ENCODE measurements at regions not wholly inside any gene's neighbourhood (a gene's known extent, or its start where the extent isn't known, plus 50 kb on each side); places are given as distances from the start of the nearest gene placed in this dataset.

DNA sequence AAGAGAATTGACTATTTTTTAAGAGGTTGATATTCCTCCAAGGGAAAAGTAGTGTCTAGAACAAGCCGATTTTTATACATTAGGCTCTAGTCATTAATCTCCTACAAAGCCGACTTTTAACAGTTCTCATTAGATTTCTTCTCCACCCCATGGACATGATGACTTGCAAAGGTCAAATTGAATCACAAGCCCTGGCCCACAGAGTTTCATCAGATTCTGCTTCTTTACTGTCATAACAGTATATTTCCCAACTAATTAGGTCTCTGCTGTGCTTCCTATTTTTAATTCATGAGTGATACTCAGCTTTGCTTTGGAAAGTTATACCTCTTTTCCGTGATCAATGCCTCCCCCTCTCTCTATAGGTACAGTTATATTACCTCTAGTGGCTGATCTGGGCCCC is 90.6 kb upstream of the ADGRB3 start:
- Histone ChIP-seq H3K4me3 (no peak overlapping the region), H3K36me3 (ENCODE audit: control insufficient read depth, insufficient read depth, low read length) (no peaks in the 10 kb centered on the region), H2AFZ (ENCODE audit: low read depth, low read length) (no peak overlapping the region), H3K79me2 (ENCODE audit: control insufficient read depth, insufficient read depth, low read length) (no peaks in the 10 kb centered on the region), H3K9me3 (replicated peaks; ENCODE audit: control insufficient read depth, insufficient read depth, low read depth, low read length) (no peaks in the 10 kb centered on the region), H3K27ac (ENCODE audit: extremely low read depth, low read depth, low read length) (no peak overlapping the region), H4K20me1 (replicated peaks; ENCODE audit: control insufficient read depth, insufficient read depth, low read length) (no peaks in the 10 kb centered on the region), H3K9me1 (ENCODE audit: control insufficient read depth, insufficient read depth, low read length) (no peaks in the 10 kb centered on the region), H3K27me3 (ENCODE audit: control insufficient read depth in 2 of 2, insufficient read depth in 2 of 2, low read length in 2 of 2) (no peaks in the 10 kb centered on the region), H3K4me2 (ENCODE audit: insufficient read depth, low read length) (no peak overlapping the region), H3K9ac (ENCODE audit: insufficient read depth in 1 of 2, low read depth in 2 of 2, low read length in 2 of 2) (no peak overlapping the region), H3K4me1 (replicated peaks in 1 of 2; ENCODE audit: control insufficient read depth in 2 of 2, insufficient read depth in 2 of 2, low read length in 2 of 2) (no peaks in the 10 kb centered on the region)
- ChIA-PET CTCF (ENCODE audit: low intra/inter-chr PET ratio) (no interaction called here), POLR2A (no interaction called here)
- DNase-seq (ENCODE audit: extremely low read depth in 1 of 4, low spot score in 3 of 4): no peak
- no TSS peak for BruUV-seq (replicated peaks)
- TF ChIP-seq MTA2 (IDR thresholded peaks at IDR 0.05; ENCODE audit: low read depth) (no peak), POLR3G (IDR thresholded peaks at IDR 0.05; ENCODE audit: extremely low read depth, insufficient read length, insufficient replicate concordance) (no peak), TAF7 (tag; IDR thresholded peaks at IDR 0.05) (no peak)
- intact Hi-C loops (cut with micrococcal nuclease): no loop called here
- WGBS (ENCODE audit: insufficient coverage, low coverage, missing lambda C conversion rate): 10% methylated on average over 3 of the region's 3 CpGs
- ATAC-seq: no peak
- no peak for FAIRE-seq
- in situ Hi-C loops (cut with MboI): no loop called here

DNA sequence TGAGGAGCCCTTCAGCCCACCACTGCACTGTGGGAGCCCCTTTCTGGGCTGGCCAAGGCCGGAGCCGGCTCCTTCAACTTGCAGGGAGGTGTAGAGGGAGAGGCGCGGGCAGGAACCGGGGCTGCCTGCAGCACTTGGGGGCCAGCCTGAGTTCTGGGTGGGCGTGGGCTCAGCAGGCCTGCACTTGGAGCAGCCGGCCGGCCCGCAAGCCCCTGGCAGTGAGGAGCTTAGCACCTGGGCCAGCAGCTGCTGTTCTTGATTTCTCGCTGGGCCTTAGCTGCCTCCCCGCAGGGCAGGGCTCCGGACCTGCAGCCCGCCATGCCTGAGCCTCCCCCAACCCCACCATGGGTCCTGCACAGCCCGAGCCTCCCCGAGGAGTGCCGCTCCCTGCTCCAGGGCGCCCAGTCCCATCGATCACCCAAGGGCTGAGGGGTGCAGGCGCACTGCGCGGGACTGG is 101.7 kb upstream of the ADGRB3 start:
- Histone ChIP-seq H3K9me3 (replicated peaks; ENCODE audit: control insufficient read depth, insufficient read depth, low read depth, low read length) (no peaks in the 10 kb centered on the region), H3K79me2 (ENCODE audit: control insufficient read depth, insufficient read depth, low read length) (no peaks in the 10 kb centered on the region), H2AFZ (ENCODE audit: low read depth, low read length) (no peak overlapping the region), H3K4me3 (no peak overlapping the region), H3K4me1 (replicated peaks in 1 of 2; ENCODE audit: control insufficient read depth in 2 of 2, insufficient read depth in 2 of 2, low read length in 2 of 2) (peaks cover 0 to 5% of the 10 kb centered on the region in 2 experiments; a peak in 1 of 5 replicates), H3K27ac (ENCODE audit: extremely low read depth, low read depth, low read length) (no peak overlapping the region), H3K9me1 (ENCODE audit: control insufficient read depth, insufficient read depth, low read length) (no peaks in the 10 kb centered on the region), H3K36me3 (ENCODE audit: control insufficient read depth, insufficient read depth, low read length) (no peaks in the 10 kb centered on the region), H3K9ac (ENCODE audit: insufficient read depth in 1 of 2, low read depth in 2 of 2, low read length in 2 of 2) (no peak overlapping the region), H4K20me1 (replicated peaks; ENCODE audit: control insufficient read depth, insufficient read depth, low read length) (no peaks in the 10 kb centered on the region), H3K4me2 (ENCODE audit: insufficient read depth, low read length) (no peak overlapping the region), H3K27me3 (ENCODE audit: control insufficient read depth in 2 of 2, insufficient read depth in 2 of 2, low read length in 2 of 2) (no peaks in the 10 kb centered on the region)
- FAIRE-seq (no peak), ATAC-seq (no peak), DNase-seq (ENCODE audit: extremely low read depth in 1 of 4, low spot score in 3 of 4) (no peak)
- ChIA-PET CTCF (ENCODE audit: low intra/inter-chr PET ratio) (no interaction called here), POLR2A (no interaction called here)
- BruUV-seq (replicated peaks): no TSS peak
- TF ChIP-seq ZNF668 (CRISPR knock-in tag; IDR thresholded peaks at IDR 0.05) (no peak), RFX1 (IDR thresholded peaks at IDR 0.05) (no peak), RBM17 (IDR thresholded peaks at IDR 0.05; ENCODE audit: borderline replicate concordance, low read depth, low read length) (no peak), HNRNPLL (IDR thresholded peaks at IDR 0.05; ENCODE audit: low read depth, low read length, poor library complexity, severe bottlenecking) (no peak), NEUROD1 (IDR thresholded peaks at IDR 0.05; ENCODE audit: borderline replicate concordance, low read depth, low read length, partially characterized antibody) (no peak), XRCC3 (IDR thresholded peaks at IDR 0.05) (no peak), CREBBP (IDR thresholded peaks at IDR 0.05; ENCODE audit: low read depth, low read length) (no peak), MYNN (IDR thresholded peaks at IDR 0.05) (no peak), MYNN (CRISPR knock-in tag; IDR thresholded peaks at IDR 0.05) (no peak), ASH1L (IDR thresholded peaks at IDR 0.05; ENCODE audit: borderline replicate concordance, low read depth, partially characterized antibody) (no peak), SMAD2 (IDR thresholded peaks at IDR 0.05; ENCODE audit: low read depth, low read length) (no peak), GATA2 (CRISPR knock-in tag; IDR thresholded peaks at IDR 0.05) (no peak), ZKSCAN3 (CRISPR knock-in tag; IDR thresholded peaks at IDR 0.05) (no peak)
- TF ChIP-seq, protein P1, sequence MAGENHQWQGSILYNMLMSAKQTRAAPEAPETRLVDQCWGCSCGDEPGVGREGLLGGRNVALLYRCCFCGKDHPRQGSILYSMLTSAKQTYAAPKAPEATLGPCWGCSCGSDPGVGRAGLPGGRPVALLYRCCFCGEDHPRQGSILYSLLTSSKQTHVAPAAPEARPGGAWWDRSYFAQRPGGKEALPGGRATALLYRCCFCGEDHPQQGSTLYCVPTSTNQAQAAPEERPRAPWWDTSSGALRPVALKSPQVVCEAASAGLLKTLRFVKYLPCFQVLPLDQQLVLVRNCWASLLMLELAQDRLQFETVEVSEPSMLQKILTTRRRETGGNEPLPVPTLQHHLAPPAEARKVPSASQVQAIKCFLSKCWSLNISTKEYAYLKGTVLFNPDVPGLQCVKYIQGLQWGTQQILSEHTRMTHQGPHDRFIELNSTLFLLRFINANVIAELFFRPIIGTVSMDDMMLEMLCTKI (IDR thresholded peaks at IDR 0.05; ENCODE audit: partially characterized antibody): no peak
- TF ChIP-seq, protein P2, sequence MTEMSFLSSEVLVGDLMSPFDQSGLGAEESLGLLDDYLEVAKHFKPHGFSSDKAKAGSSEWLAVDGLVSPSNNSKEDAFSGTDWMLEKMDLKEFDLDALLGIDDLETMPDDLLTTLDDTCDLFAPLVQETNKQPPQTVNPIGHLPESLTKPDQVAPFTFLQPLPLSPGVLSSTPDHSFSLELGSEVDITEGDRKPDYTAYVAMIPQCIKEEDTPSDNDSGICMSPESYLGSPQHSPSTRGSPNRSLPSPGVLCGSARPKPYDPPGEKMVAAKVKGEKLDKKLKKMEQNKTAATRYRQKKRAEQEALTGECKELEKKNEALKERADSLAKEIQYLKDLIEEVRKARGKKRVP (CRISPR knock-in tag; IDR thresholded peaks at IDR 0.05): no peak
- WGBS (ENCODE audit: insufficient coverage, low coverage, missing lambda C conversion rate): 5% methylated on average over 18 of the region's 21 CpGs
- in situ Hi-C loops (cut with MboI): no loop called here
- intact Hi-C loops (cut with micrococcal nuclease): no loop called here

Data from K562 (cell line).